ENCODE measurements at regions not wholly inside any gene's neighbourhood (a gene's known extent, or its start where the extent isn't known, plus 50 kb on each side); places are given as distances from the start of the nearest gene placed in this dataset.

GRCh38 chr1:71191520-71191919 lies 110.7 kb upstream of the ZRANB2 start:
- TF ChIP-seq POLR2A (IDR thresholded peaks at IDR 0.05) (no peak), CTCF (IDR thresholded peaks at IDR 0.05) (no peak)
